Testis (tissue), 2 donors: ENCODE measurements at regions not wholly inside any gene's neighbourhood (a gene's known extent, or its start where the extent isn't known, plus 50 kb on each side); places are given as distances from the start of the nearest gene placed in this dataset.

Experiments
- CTCF ChIP-seq, 3 experiments: fragments of 450-650 bp in 2 of 3; fragments of 200-600 bp in 1 of 3; sonication (generic) in 1 of 3; IDR thresholded peaks; one replicate each; pipeline ENCODE4 v1.5.1; 2016 to 2019; ENCODE audit warnings: antibody characterized with exemption in 3 of 3, mild to moderate bottlenecking in 2 of 3, moderate library complexity in 1 of 3
- POLR2A ChIP-seq: fragments of 450-650 bp; IDR thresholded peaks from one replicate; pipeline ENCODE4 v1.6.1; 2017; ENCODE audit warnings: antibody characterized with exemption, mild to moderate bottlenecking, moderate library complexity

DNA sequence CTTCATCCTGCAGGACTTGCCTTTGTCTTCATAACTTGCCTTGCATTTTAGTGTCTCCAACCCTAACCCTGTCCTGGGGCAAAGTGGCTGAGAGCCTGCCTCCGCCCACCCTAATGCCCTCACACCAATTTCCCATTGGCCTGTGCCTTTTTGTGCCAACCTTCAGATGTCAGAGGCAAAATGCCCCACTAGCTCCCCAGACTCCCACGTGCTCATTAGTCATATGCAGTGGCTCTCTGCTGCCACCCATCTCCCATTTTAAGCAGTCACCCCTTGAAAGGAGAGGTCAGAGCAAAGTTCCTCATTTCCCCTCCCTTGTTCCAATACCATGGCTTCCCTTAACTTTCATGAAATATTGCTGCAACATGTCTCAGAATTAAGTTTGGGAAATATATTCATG, 74.8 kb upstream of the PASD1 start:
- TF ChIP-seq CTCF (IDR thresholded peaks at IDR 0.05): no peak
- TF ChIP-seq POLR2A: no peak
